Naive B cell (primary cell): ENCODE measurements at regions not wholly inside any gene's neighbourhood (a gene's known extent, or its start where the extent isn't known, plus 50 kb on each side); places are given as distances from the start of the nearest gene placed in this dataset.

Experiments
- ATAC-seq, 2 donors: fragments of 150-1000 bp; cut with Tn5 transposase; 2 replicates each; pipeline ENCODE4 v1.10.0; 2021; ENCODE audit warnings: low read depth in 2 of 2, mild to moderate bottlenecking in 2 of 2, moderate library complexity in 2 of 2
- DNase-seq: peaks from one replicate; pipeline ENCODE4 v3.0.0; 2022
- H3K27ac Mint-ChIP-seq, 6 donors: one replicate each; pipeline ENCODE4 v1.8.0; 2020 to 2022; ENCODE audit warnings: mild to moderate bottlenecking in 6 of 6, mixed read lengths in 6 of 6, moderate library complexity in 5 of 6, inconsistent platforms in 2 of 6
- H3K27me3 Mint-ChIP-seq, 3 donors: one replicate each; pipeline ENCODE4 v1.8.0; 2021 to 2022; ENCODE audit warnings: mixed read lengths in 3 of 3, mild to moderate bottlenecking in 1 of 3
- H3K36me3 Mint-ChIP-seq, 2 donors: one replicate each; pipeline ENCODE4 v1.8.0; 2020 to 2022; ENCODE audit warnings: mixed read lengths in 2 of 2, inconsistent platforms in 1 of 2, mild to moderate bottlenecking in 1 of 2
- H3K4me1 Mint-ChIP-seq, 3 donors: one replicate each; pipeline ENCODE4 v1.8.0; 2020 to 2022; ENCODE audit warnings: mixed read lengths in 3 of 3, inconsistent platforms in 1 of 3, mild to moderate bottlenecking in 1 of 3, moderate library complexity in 1 of 3
- H3K4me3 Mint-ChIP-seq, 8 donors: one replicate each; pipeline ENCODE4 v1.8.0; 2020 to 2022; ENCODE audit warnings: mild to moderate bottlenecking in 8 of 8, mixed read lengths in 8 of 8, moderate library complexity in 8 of 8, inconsistent platforms in 2 of 8
- H3K9me3 Mint-ChIP-seq, 7 donors: one replicate each; pipeline ENCODE4 v1.8.0; 2020 to 2022; ENCODE audit warnings: mixed read lengths in 7 of 7, mild to moderate bottlenecking in 5 of 7, inconsistent platforms in 2 of 7, moderate library complexity in 1 of 7

DNA sequence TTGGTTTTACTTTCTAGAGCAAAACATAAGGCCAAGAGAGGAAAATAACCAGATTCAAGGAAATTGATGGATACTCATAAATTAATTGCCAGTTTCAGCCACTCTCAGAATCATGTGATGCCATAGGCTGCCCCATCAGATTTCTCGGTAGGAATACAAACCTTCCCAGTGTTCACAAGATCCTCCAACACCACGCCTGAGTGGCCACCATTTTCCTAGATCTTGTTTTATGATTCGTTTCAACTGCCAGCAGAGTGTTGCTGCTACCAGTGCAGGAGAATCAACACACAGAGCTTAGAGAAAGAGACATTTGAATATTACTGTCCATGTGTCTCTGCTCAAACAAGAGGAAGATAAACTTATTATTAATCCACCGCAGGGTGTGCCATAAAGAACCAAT is 434.2 kb upstream of the CDH4 start:
- no peak overlapping the region for H3K27ac Mint-ChIP-seq
- peaks cover 0 to 19% (median 0%) of the 10 kb centered on the region in 3 donors for H3K27me3 Mint-ChIP-seq
- no peak for ATAC-seq
- no peak overlapping the region for H3K4me3 Mint-ChIP-seq
- DNase-seq: no peak
- no peaks in the 10 kb centered on the region for H3K36me3 Mint-ChIP-seq
- no peaks in the 10 kb centered on the region for H3K4me1 Mint-ChIP-seq
- peaks cover 0 to 12% (median 5%) of the 10 kb centered on the region in 7 donors for H3K9me3 Mint-ChIP-seq

DNA sequence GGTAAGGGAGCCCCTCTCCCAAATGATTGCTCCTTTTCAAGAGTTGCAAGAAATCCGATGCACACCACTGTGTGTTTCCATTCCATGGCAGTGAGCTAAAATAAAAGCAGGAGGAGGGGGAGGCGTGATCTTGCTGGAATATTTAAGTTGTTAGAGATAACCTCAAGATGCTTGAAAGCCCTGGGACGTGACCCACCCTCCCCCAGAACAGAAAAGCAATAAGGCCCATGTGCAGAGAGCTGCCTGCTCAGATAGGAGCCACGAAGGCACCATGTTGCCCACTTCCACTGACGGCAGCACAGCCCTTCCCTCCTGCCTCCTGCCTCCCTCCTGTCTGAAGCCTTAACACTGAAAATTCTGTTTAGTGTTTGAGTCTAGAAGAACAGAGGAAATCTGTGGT is 432.6 kb upstream of the CDH4 start:
- H3K4me1 Mint-ChIP-seq: no peaks in the 10 kb centered on the region

DNA sequence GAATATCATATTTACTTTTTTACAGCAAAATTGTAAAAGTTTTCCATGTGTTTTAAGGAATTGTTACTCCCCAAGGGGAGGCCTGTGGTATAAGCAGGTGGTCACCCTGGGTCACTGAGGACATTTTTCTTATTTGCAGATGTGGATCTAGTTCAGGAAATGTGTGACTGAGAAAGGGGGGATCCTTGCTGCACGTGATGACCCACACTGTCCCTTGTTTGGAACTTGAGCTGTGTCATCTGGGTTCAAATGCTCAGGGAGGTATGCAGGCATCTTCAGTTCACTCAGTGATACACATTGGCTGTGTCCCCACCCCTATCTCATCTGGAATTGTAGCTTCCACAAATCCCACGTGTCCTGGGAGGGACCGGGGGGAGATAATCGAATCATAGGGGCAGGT is 431.9 kb upstream of the CDH4 start:
- peaks cover 0 to 19% (median 0%) of the 10 kb centered on the region in 3 donors for H3K27me3 Mint-ChIP-seq
- H3K36me3 Mint-ChIP-seq: no peaks in the 10 kb centered on the region
- H3K27ac Mint-ChIP-seq: no peak overlapping the region
- no peak for ATAC-seq
- no peaks in the 10 kb centered on the region for H3K4me1 Mint-ChIP-seq
- peaks cover 0 to 7% (median 3%) of the 10 kb centered on the region in 7 donors for H3K9me3 Mint-ChIP-seq
- no peak overlapping the region for H3K4me3 Mint-ChIP-seq
- DNase-seq: no peak

More for the DNA sequence above, 432.6 kb upstream of the CDH4 start:
- no peaks in the 10 kb centered on the region for H3K36me3 Mint-ChIP-seq
- peaks cover 0 to 19% (median 0%) of the 10 kb centered on the region in 3 donors for H3K27me3 Mint-ChIP-seq
- DNase-seq (no peak), ATAC-seq (no peak)
- H3K27ac Mint-ChIP-seq: no peak overlapping the region
- H3K4me3 Mint-ChIP-seq: no peak overlapping the region
- peaks cover 0 to 12% (median 5%) of the 10 kb centered on the region in 7 donors for H3K9me3 Mint-ChIP-seq

DNA sequence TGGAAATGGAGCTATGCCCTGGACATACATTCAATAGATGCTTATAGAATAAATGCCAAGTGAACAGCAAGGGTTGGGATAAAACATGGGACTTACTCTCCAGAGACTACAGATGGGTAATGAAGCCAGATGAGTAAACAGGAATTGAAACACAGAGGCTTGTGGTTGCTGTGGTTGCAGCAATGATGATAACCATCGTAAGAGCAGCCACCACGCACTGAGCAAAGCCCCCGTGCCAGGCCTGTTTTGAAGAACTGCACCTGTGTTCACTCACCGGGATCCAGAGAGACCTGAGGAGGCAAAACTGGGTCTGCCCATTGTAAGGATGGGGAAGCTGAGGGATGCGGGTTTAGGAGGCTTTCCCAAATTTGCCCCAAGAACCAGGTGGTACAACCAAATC is 431.1 kb upstream of the CDH4 start:
- H3K9me3 Mint-ChIP-seq: peaks cover 0 to 5% (median 0%) of the 10 kb centered on the region in 7 donors
- H3K4me1 Mint-ChIP-seq: no peaks in the 10 kb centered on the region
- H3K4me3 Mint-ChIP-seq: no peak overlapping the region
- no peak for DNase-seq
- no peak overlapping the region for H3K27ac Mint-ChIP-seq
- H3K36me3 Mint-ChIP-seq: no peaks in the 10 kb centered on the region
- H3K27me3 Mint-ChIP-seq: peaks cover 0 to 19% (median 0%) of the 10 kb centered on the region in 3 donors
- no peak for ATAC-seq

DNA sequence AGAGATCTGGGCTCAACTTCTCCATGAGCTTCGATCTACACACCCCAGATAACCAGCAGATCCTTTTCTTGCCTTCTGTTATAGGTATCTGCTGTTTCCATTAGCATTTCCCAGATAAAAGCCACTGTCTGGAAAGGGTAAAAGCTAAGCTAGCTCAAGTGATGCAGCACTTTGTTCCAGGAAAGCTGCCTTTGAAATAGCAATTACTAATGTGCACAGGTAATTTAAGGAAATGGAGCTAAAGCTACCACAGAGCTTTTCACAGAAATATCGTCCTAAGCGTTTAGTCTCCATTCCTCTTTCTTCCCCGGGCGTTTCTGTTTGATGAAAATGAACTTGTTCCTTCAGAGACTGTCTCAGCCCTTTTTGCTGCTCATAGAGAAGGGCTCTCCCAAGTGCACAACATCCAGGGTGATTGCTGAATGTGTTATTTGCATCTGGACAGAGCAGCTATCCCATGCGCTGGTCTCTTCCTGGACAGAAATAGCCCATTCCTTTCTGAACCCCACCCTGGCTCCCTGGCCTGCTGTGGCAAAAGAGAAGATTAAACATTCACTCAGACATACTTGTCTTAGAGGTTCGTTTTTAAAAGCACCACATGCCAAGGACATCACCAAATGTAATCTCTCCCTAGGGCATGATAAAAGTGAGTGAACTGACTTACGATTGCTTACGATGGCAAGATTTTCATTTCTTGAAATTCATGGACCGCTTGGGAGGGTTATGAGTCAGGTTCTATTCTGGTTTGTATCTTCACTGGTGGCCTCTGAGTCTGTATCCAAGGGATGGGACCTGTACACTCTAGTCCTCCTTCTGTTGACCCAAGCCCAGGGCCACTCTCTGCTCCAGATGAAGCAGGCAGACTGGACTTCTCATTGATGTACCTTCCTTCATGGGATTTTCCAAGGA is 429.1 kb upstream of the CDH4 start:
- H3K9me3 Mint-ChIP-seq: peaks cover 0 to 3% (median 1%) of the 10 kb centered on the region in 7 donors
- no peak for DNase-seq

DNA sequence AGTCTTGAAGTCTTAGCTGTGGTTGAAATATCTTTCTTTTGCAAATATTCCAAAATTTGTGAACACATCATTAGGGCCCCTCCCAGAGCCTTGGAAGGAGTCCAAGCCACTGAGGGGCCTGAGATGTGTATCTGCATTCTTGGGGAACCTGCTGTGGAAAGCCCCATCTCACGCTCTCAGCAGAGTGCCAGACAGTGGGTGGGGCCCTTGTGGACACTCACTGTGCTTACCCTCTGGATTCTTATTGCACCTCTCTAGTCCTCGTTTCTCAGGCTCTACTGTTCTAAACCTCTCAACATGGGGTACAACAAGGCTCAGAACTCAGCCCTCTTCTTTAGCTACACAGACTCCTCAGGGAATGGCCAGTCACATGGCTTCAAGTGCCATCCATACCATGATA is 416.2 kb upstream of the CDH4 start:
- H3K27ac Mint-ChIP-seq: no peak overlapping the region
- no peak for ATAC-seq

More for the DNA sequence above, 429.1 kb upstream of the CDH4 start:
- no peak overlapping the region for H3K27ac Mint-ChIP-seq
- H3K4me1 Mint-ChIP-seq: no peaks in the 10 kb centered on the region
- H3K27me3 Mint-ChIP-seq: peaks cover 0 to 19% (median 0%) of the 10 kb centered on the region in 3 donors
- no peak for ATAC-seq
- H3K36me3 Mint-ChIP-seq: no peaks in the 10 kb centered on the region
- no peak overlapping the region for H3K4me3 Mint-ChIP-seq

DNA sequence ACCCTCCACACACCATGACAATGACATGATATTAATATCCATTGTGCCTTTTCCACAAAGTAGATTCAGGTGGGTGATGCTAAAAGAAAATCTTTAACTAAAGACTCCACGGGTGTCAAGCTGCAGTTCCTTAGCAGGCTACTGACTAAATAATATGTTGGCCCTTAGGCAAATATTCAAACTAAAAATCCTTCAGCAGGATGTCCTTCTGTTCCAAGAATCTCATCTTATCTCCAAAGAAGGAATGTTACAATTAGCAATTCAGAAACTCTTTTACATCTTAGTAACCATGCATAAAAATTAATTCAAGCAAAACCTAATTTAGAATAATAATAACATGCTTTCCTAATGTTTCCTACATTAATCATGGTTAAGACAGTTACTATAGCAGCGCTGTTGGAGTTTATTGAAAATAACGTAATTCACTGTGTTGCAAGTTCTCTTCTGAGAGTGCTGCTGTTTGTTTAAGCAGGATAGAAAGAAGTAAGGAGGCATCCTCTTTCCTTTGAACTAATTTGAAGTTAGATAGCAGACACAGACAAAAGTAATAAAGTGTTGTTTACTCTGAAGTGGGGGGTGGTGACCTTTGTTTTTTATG is 414.8 kb upstream of the CDH4 start:
- H3K36me3 Mint-ChIP-seq: no peaks in the 10 kb centered on the region

More for the DNA sequence above, 416.2 kb upstream of the CDH4 start:
- H3K4me1 Mint-ChIP-seq: no peaks in the 10 kb centered on the region
- H3K9me3 Mint-ChIP-seq: peaks cover 0 to 8% (median 4%) of the 10 kb centered on the region in 7 donors
- DNase-seq: no peak
- no peaks in the 10 kb centered on the region for H3K36me3 Mint-ChIP-seq
- peaks cover 0 to 22% (median 9%) of the 10 kb centered on the region in 3 donors for H3K27me3 Mint-ChIP-seq
- H3K4me3 Mint-ChIP-seq: no peak overlapping the region

DNA sequence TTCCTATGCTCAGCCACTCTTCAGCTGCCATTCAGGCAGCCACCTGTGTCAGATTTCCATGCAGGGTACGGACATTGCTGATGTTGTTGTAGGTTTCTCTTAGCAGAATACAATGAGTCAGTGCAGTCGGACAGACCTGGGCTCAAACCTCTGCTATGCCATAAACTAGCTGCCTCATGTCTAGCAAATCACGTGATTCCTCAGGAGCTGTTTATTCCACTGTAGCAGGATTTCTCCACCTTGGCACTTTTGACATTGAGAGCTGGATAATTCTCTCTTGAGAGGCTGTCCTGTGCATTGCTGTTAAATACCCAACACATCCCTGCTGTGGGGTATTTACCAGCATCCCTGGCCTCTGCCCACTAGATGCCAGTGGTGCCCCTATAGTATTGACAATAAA is 413.8 kb upstream of the CDH4 start:
- Mint-ChIP-seq H3K27me3 (peaks cover 0 to 13% (median 7%) of the 10 kb centered on the region in 3 donors), H3K4me3 (no peak overlapping the region), H3K4me1 (no peaks in the 10 kb centered on the region), H3K36me3 (no peaks in the 10 kb centered on the region), H3K27ac (no peak overlapping the region), H3K9me3 (peaks cover 0 to 4% (median 2%) of the 10 kb centered on the region in 7 donors)
- no peak for DNase-seq
- ATAC-seq: no peak

More for the DNA sequence above, 414.8 kb upstream of the CDH4 start:
- no peak overlapping the region for H3K4me3 Mint-ChIP-seq
- no peak overlapping the region for H3K27ac Mint-ChIP-seq
- peaks cover 0 to 4% (median 2%) of the 10 kb centered on the region in 7 donors for H3K9me3 Mint-ChIP-seq
- no peaks in the 10 kb centered on the region for H3K4me1 Mint-ChIP-seq
- no peak for ATAC-seq
- peaks cover 0 to 13% (median 7%) of the 10 kb centered on the region in 3 donors for H3K27me3 Mint-ChIP-seq
- DNase-seq: no peak

DNA sequence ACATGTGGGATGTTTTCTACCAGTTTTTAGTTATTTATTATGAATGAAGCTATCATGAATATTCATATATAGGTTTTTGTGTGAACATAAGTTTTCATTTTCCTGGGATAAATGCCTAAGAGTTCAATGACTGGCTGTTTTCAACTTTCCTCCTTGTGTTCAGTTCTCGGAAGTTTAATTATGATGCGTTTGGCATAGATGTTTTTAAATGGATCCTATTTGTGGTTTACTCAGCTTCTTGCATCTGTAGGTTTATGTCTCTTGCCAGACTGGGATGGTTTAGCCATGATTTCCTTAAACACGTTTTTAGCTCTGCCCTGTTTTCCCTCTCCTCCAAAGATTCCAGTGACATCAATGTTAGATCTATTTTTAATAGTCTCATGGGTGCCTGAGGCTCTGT is 411.1 kb upstream of the CDH4 start:
- DNase-seq (no peak), ATAC-seq (no peak)
- Mint-ChIP-seq H3K27ac (no peak overlapping the region), H3K4me3 (no peak overlapping the region), H3K36me3 (no peaks in the 10 kb centered on the region), H3K27me3 (peaks cover 0 to 12% (median 6%) of the 10 kb centered on the region in 3 donors), H3K9me3 (peaks cover 0 to 4% (median 0%) of the 10 kb centered on the region in 7 donors), H3K4me1 (no peaks in the 10 kb centered on the region)

DNA sequence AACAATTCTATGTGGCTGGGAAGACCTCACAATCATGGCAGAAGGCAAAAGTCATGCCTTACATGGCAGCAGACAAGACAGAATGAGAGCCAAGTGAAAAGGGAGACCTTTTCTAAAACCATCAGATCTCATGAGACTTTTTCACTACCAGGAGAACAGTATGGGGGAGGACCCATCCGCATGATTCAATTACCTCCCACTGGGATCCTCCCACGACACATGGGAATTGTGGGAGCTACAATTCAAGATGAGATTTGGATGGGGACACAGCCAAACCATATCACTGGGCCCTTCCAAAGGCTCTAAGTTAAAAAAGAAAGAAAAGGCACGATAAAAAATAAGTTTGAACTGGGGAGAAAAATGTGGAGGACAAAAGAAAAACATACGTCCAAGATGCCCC is 406.9 kb upstream of the CDH4 start:
- Mint-ChIP-seq H3K4me3 (no peak overlapping the region), H3K27ac (no peak overlapping the region), H3K36me3 (no peaks in the 10 kb centered on the region), H3K27me3 (peaks cover 0 to 5% (median 4%) of the 10 kb centered on the region in 3 donors), H3K9me3 (peaks cover 0 to 4% (median 0%) of the 10 kb centered on the region in 7 donors), H3K4me1 (no peaks in the 10 kb centered on the region)
- ATAC-seq: no peak
- DNase-seq: no peak

DNA sequence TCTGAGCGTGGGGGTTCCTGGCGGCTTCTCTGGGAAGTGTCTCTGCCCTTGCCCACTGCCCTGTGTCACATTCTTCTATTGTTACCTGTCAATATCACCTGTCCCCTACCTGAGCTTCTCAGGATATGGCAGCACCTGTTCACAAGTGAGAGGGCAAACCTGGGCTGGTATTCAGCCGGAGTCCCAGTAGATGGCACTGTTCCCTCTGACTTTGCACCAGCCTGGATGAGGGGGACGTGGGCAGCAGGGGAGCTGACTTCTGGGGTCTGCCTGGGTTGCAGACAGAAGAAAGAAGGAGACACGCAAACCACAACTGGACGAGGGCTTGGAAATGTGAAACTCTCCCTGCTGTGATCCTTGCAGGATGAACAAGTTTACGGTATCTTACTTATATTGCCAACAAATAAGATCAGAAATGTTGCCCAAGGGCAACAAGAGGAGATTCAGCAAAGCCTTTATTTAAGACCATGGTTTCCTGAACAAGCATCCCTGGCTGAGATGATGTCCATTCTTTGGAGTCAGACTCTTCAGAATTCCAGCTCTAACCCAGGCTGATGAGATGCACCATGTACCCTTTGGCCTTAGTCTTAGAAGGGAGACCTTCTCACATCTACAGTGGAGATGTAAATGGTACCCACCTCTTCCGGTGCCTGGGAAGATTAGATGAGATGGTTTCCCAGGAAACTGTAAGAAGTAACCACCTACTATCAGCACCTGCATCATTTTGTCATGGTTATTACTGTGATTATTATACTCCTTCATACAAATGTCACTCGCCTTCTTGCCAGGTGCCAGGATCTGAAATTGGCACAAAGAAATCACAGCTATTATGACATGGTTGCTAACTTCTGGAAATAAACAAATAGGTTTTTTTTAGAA is 400.0 kb upstream of the CDH4 start:
- DNase-seq (no peak), ATAC-seq (no peak)
- H3K27ac Mint-ChIP-seq: no peak overlapping the region
- no peaks in the 10 kb centered on the region for H3K4me1 Mint-ChIP-seq
- H3K9me3 Mint-ChIP-seq: peaks cover 6 to 16% (median 10%) of the 10 kb centered on the region in 7 donors
- peaks cover 0 to 5% (median 5%) of the 10 kb centered on the region in 3 donors for H3K27me3 Mint-ChIP-seq
- no peak overlapping the region for H3K4me3 Mint-ChIP-seq
- peaks cover 0 to 8% of the 10 kb centered on the region in 2 donors for H3K36me3 Mint-ChIP-seq

DNA sequence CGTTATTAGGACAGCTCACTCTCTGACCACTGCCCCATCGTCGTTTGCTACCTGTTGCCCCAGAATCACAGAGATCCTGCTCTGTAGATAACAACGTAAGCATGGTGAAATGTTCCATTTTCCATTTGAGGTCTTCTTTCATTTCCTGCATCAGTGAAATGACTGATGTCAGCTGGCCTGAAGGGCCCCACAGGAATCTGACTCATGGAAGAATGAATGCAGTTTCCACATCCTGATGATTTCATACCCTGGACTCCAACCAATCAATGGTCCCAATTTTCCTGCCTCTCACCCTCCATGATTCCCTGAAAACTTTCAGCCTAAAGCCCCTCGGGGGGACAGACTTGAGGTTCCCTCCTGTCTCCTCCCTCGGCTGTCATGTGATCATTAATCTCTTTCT is 394.4 kb upstream of the CDH4 start:
- Mint-ChIP-seq H3K4me3 (no peak overlapping the region), H3K27ac (no peak overlapping the region), H3K9me3 (peaks cover 6 to 12% (median 9%) of the 10 kb centered on the region in 7 donors), H3K4me1 (no peaks in the 10 kb centered on the region), H3K36me3 (peaks cover 0 to 8% of the 10 kb centered on the region in 2 donors), H3K27me3 (peaks cover 0 to 5% (median 5%) of the 10 kb centered on the region in 3 donors)
- ATAC-seq (no peak), DNase-seq (no peak)

DNA sequence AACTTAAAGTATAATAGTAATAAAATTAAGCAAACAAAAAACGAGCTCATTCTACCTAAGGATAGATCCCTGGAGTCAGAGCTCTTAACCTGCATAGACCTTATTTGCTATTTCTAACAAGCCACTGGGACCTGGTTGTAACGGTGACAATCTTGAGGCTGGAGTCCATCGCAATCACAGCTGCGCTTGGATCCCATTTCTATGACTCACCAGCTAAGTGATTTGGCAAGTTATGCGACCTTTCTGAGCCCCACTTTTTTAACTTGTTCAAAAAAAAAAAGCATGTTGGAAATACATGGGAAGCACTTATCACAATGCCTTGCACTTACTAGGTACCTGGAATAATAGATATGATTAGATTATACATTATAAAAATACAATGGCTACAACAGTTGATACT is 389.5 kb upstream of the CDH4 start:
- DNase-seq: no peak
- no peak for ATAC-seq
- no peaks in the 10 kb centered on the region for H3K4me1 Mint-ChIP-seq
- peaks cover 0 to 7% (median 2%) of the 10 kb centered on the region in 7 donors for H3K9me3 Mint-ChIP-seq
- no peak overlapping the region for H3K4me3 Mint-ChIP-seq
- no peak overlapping the region for H3K27ac Mint-ChIP-seq
- no peaks in the 10 kb centered on the region for H3K36me3 Mint-ChIP-seq
- peaks cover 0 to 9% (median 0%) of the 10 kb centered on the region in 3 donors for H3K27me3 Mint-ChIP-seq
